Hippocampal formation (tissue), 2 donors: ENCODE measurements at regions not wholly inside any gene's neighbourhood (a gene's known extent, or its start where the extent isn't known, plus 50 kb on each side); places are given as distances from the start of the nearest gene placed in this dataset.

Source experiments
- DNase-seq, 2 donors: peaks; one replicate each; lab custom pipeline; 2025; lab: John Stamatoyannopoulos, UW

DNA sequence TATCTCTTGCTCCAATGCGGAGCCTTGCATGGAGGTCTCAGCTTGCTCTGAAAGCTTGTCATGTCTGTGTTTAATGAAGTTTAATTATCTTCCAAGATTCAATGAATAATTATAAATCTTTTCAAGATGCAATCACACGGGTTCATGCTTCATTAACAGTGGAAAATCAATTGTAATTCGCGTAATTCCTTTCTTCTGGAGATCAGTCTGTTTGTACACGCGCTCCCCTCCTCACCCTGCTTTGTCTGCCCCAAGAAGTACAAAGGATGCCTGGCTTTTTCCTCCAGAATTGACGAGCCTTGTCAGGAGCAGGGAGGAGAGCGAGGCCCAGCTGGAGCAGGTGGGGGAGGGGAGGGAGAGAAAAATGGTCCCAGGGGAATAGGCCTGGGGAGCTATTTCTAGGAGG lies 65.0 kb upstream of the DISP3 start:
- DNase-seq, result no peak

DNA sequence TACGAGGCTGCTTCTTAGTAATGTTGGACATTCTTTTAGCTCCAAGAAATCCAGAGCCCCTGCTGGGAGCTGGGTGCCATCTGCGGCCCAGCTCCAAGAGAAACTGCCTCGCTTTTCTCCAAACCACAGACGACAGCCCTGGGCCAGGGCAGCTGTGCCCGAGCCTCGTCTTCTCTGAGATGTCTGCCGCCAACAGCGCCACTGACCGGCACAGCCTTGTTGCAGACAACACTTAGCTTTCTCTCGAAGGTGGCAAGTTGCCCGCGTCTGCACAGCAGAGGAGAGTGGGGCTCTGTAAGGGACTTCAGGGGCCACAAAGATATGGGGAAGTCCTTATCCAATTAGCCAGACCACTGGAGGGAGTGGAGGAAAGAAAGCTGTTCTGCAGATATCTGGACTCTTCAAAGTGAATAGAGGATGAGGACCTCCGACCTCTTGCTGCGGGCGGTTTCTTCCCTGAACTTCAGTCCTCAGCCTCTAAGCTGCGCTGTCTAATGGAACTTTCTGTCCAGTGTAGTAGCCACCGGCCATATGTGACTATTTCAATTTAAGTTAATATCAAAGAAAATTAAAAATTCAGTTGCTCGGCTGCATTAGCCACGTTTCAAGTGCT lies 63.9 kb upstream of the DISP3 start:
- peak in 1 of 2 donors; percentile 15 for DNase-seq

DNA sequence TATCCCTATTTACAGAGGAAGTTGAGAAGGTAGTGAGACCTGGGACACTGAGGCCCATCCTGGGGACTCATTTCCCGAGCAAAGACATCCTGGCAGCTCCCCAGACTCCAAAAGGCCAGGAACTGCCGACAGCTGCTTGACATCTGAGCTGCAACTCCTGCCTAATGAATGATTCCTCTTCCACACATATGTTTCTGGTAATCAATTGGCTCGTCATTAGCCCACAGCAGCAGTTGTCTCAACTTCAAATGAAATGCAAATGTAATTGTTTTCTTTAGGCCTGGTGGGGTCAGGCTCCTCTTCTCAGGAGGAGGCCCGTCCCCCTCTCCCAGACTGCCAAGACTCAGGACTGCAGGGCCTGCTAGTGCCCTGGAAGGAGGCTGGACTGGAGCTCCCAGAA lies 61.8 kb upstream of the DISP3 start:
- DNase-seq, result no peak

DNA sequence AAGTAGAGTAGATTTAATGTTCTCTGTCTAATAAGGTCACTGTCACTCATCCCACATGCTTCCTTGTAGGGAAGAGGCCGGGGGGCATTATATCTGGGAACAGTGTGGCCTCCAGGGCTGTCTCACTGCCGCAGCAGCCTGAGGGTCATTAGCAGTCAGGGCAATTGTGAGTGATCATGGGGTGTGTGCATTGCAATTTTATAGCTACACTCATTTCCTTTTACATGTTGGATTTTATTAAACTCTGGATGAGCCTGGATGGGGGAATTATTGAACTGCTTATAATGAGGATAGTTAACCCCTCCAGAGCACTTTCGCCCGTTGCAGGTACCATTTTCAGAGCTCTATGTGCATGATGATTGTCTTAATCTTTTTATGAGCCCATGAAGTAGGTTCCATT lies 60.9 kb upstream of the DISP3 start:
- DNase-seq, result no peak

DNA sequence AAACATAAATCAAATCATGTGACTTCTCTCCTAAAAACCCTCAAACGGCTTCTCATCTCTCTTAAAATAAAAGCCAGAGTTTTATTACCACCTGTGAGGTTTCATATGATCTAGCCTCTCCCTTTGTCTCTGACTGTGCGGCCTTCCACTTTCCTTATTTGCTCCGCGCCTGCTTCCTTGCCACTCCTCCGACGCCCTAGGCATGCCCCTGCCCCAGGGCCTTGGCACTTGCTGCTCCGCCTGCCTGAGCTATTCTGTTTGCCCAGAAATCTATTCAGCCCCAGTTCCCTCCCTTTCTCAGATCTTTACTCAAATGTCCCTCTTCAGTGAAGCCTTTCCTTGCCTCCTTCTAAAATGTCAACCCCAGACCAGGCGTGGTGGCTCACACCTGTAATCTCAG lies 57.5 kb upstream of the DISP3 start:
- DNase-seq, result no peak

DNA sequence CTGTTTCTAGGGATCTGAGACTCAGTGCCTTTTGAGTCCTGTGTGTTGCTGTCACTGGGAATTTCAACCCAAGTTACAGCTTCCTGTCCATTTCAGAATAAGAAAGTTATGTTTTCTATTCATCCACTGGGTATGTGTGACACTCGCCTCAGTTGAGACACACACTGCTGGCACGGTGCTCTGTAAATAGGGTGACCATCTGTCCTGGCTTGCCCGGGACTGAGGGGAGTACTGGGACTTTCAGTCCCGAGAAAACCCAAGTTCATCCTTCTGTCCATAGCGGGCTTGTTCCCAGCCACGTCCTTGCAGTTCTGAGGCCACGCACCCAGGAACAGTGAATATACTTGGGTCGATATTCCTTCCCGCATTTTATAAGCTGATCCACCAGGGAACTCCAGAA lies 56.3 kb upstream of the DISP3 start:
- no peak for DNase-seq

DNA sequence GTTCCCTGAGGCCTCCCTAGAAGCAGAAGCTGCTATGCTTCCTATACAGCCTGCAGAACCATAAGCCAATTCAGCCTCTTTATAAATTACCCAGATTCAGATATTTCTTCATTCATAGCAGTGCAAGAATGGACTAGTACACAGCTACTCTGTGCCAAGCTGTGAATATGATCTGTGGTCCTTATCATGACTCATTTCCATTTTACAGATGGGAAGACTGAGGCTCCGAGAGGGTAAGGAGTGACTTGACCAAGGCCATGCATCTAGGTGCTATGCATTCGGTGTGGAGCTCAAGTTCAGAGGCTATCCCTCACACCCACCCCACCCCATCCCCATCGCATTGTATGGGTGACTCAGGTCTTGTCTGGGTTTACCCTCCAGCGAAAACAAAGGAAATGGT lies 52.3 kb upstream of the DISP3 start:
- no peak for DNase-seq

DNA sequence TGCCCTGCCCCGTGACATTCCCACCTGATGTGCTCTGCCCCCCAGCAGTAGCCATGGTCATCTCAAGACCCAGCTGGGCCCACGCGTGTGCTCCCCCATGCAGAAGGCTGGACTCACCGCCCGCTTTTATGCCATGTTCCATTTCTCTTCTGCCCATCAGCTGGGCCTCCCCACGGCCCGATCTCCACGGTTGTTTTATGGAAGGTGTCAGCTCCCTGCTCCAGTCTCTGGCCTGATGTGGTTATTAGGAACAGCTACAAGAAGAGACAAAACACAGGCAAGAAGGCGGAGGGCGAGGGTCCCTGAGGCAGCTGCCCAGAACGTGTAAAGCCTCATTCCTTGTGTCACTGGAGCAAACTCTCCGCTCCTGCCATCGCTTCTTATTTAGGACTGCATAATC lies 50.2 kb upstream of the DISP3 start:
- no peak for DNase-seq
